Adrenal gland (tissue), 9 donors: ENCODE measurements at regions not wholly inside any gene's neighbourhood (a gene's known extent, or its start where the extent isn't known, plus 50 kb on each side); places are given as distances from the start of the nearest gene placed in this dataset.

ENCODE experiments used
- DNase-seq, 7 donors: peaks; one replicate each; pipeline ENCODE4 v3.0.0-alpha.2; 2019 to 2020
- H3K27ac ChIP-seq, 5 donors: fragments of 200-600 bp; sonication (generic) in 4 of 5; 1 replicate in 3 of 5; 2 replicates in 2 of 5; pipeline versions ENCODE4 v1.5.1 to v1.8.0; 2016 to 2020; ENCODE audit warnings: mild to moderate bottlenecking in 1 of 5
- H3K27me3 ChIP-seq: fragments of 200-600 bp; 2 replicates; pipeline ENCODE4 v1.8.0; 2021
- H3K36me3 ChIP-seq, 2 donors: fragments of 200-600 bp; replicated peaks in 1 of 2; 1 replicate in 1 of 2; 2 replicates in 1 of 2; pipeline versions ENCODE4 v1.5.1 to v1.8.0; 2018 to 2022
- H3K4me1 ChIP-seq, 2 donors: fragments of 200-600 bp; replicated peaks in 1 of 2; 1 replicate in 1 of 2; 2 replicates in 1 of 2; pipeline versions ENCODE4 v1.5.1 to v1.8.0; 2018 to 2021
- H3K4me3 ChIP-seq, 4 donors: fragments of 200-600 bp; sonication (generic) in 3 of 4; one replicate each; pipeline ENCODE4 v1.5.1; 2016 to 2018
- H3K9me3 ChIP-seq, 3 donors: fragments of 200-600 bp; sonication (generic) in 1 of 3; replicated peaks in 1 of 3; 1 replicate in 2 of 3; 2 replicates in 1 of 3; pipeline versions ENCODE4 v1.5.1 to v1.8.0; 2016 to 2021
- POLR2A ChIP-seq, 2 donors: fragments of 450-650 bp; IDR thresholded peaks; one replicate each; pipeline ENCODE4 v1.6.1; 2017; ENCODE audit warnings: antibody characterized with exemption in 2 of 2, mild to moderate bottlenecking in 2 of 2, moderate library complexity in 1 of 2
- WGBS, 4 donors: extraction: QIAGEN DNeasy Blood & Tissue Kit in 2 of 4; methylation state at CpG; one replicate each; pipeline versions ENCODE4 v1.1.5 to v1.1.7; 2013 to 2017; 5-methylcytosine and 5-hydroxymethylcytosine counted together
- intact Hi-C, 2 donors: fragments of 100-400 bp; cut with DNase I; formaldehyde crosslinking; loops; one replicate each; pipeline versions ENCODE4 v1.14.1 to v1.15.0; 2022 to 2023
- TF ChIP-seq, protein P1 (sequence below), 6 experiments: fragments of 450-650 bp in 4 of 6; fragments of 200-600 bp in 2 of 6; sonication (generic) in 1 of 6; IDR thresholded peaks; 1 replicate in 5 of 6; 2 replicates in 1 of 6; pipeline versions ENCODE4 v1.5.1 to v1.8.0; 2016 to 2021; ENCODE audit warnings: antibody characterized with exemption in 6 of 6, mild to moderate bottlenecking in 2 of 6, moderate library complexity in 1 of 6
- donor health status: healthy with polysubstance abuse.
- donor health status: Bipolar disorder and iron deficiency.
- donor health status: DM: yes; HTN: yes; CAD: no.
- donor health status: DM: no; HTN: no; CAD: no.
- donor health status: DM: no; HTN: no; CAD: no.

DNA sequence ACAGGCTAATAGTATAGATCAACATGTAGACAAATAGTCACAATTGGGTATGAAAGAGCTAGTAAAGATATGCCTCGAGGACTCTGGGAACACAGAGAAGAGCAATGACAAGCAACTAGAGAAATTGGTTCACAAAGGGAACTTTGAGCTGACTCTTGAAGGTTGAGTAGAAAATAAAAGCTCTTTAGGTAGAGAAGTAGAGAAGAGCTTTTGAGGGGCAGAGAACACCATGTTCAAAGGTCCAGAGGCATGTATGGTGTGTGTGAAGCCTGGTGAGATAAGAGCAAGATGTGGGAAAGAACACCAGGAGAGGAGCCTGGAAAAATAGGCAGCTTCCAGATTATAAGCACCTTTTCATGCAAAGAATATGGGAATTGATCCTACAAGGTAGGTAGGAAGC lies 109.7 kb upstream of the MAGI3 start:
- H3K9me3 ChIP-seq: no peaks in the 10 kb centered on the region
- intact Hi-C loops: no loop called here
- 79 to 91% (median 87%) methylated on average over 1 of the region's 1 CpG for WGBS, 4 donors
- H3K4me1 ChIP-seq: no peaks in the 10 kb centered on the region
- no peak overlapping the region for H3K27ac ChIP-seq
- H3K4me3 ChIP-seq: no peak overlapping the region
- no peak for DNase-seq
- no peaks in the 10 kb centered on the region for H3K36me3 ChIP-seq
- TF ChIP-seq, protein P1, sequence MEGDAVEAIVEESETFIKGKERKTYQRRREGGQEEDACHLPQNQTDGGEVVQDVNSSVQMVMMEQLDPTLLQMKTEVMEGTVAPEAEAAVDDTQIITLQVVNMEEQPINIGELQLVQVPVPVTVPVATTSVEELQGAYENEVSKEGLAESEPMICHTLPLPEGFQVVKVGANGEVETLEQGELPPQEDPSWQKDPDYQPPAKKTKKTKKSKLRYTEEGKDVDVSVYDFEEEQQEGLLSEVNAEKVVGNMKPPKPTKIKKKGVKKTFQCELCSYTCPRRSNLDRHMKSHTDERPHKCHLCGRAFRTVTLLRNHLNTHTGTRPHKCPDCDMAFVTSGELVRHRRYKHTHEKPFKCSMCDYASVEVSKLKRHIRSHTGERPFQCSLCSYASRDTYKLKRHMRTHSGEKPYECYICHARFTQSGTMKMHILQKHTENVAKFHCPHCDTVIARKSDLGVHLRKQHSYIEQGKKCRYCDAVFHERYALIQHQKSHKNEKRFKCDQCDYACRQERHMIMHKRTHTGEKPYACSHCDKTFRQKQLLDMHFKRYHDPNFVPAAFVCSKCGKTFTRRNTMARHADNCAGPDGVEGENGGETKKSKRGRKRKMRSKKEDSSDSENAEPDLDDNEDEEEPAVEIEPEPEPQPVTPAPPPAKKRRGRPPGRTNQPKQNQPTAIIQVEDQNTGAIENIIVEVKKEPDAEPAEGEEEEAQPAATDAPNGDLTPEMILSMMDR (IDR thresholded peaks at IDR 0.05): no peak
- H3K27me3 ChIP-seq: no peaks in the 10 kb centered on the region

- H3K27ac ChIP-seq: no peak overlapping the region
- H3K9me3 ChIP-seq: no peaks in the 10 kb centered on the region
- peak in 1 of 7 donors; percentile 56 for DNase-seq
- intact Hi-C loops: no loop called here
- H3K36me3 ChIP-seq: no peaks in the 10 kb centered on the region
- H3K4me1 ChIP-seq: no peaks in the 10 kb centered on the region
- no peaks in the 10 kb centered on the region for H3K27me3 ChIP-seq
- H3K4me3 ChIP-seq: no peak overlapping the region
- TF ChIP-seq, protein P1 (IDR thresholded peaks at IDR 0.05): no peak
- TF ChIP-seq POLR2A (IDR thresholded peaks at IDR 0.05): no peak
Observed at GRCh38 chr1:113281550-113281949, 108.8 kb upstream of the MAGI3 start.

GRCh38 chr1:113282008-113282892 lies 108.1 kb upstream of the MAGI3 start:
- Histone ChIP-seq H3K36me3 (no peaks in the 10 kb centered on the region), H3K4me1 (no peaks in the 10 kb centered on the region), H3K27me3 (no peaks in the 10 kb centered on the region), H3K4me3 (no peak overlapping the region), H3K27ac (no peak overlapping the region), H3K9me3 (no peaks in the 10 kb centered on the region)
- no peak for TF ChIP-seq POLR2A (IDR thresholded peaks at IDR 0.05)
- TF ChIP-seq, protein P1 (IDR thresholded peaks at IDR 0.05): no peak
- WGBS, 4 donors: 59 to 73% (median 66%) methylated on average over 3 of the region's 3 CpGs
- no peak for DNase-seq
- intact Hi-C loops: no loop called here

DNA sequence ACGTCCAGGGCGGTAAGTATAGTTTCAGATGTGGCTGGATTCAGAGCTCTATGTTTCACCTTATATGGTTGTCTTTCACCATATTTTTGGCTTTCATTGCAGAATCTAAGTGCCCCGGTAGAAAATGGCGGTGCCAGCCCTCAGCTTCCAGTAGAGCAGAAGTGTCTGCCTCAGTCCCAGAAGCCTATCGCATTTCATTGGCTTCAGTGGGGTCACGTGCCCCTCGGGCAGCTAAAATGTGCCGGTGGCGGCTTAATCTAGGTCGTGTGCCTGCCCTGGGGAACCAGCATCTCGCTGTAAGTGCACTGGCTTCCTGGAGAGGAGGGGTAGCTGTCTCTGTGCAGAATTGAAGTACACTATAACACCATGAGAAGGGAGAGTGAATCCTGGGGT lies 107.4 kb upstream of the MAGI3 start:
- intact Hi-C loops: no loop called here
- H3K4me3 ChIP-seq: no peak overlapping the region
- WGBS, 4 donors: 84 to 88% (median 86%) methylated on average over 11 of the region's 11 CpGs

More for the DNA sequence above, 107.4 kb upstream of the MAGI3 start:
- H3K27ac ChIP-seq: no peak overlapping the region
- no peaks in the 10 kb centered on the region for H3K4me1 ChIP-seq
- no peak for TF ChIP-seq POLR2A (IDR thresholded peaks at IDR 0.05)
- TF ChIP-seq, protein P1 (IDR thresholded peaks at IDR 0.05): no peak
- DNase-seq: no peak
- no peaks in the 10 kb centered on the region for H3K36me3 ChIP-seq
- H3K27me3 ChIP-seq: no peaks in the 10 kb centered on the region
- no peaks in the 10 kb centered on the region for H3K9me3 ChIP-seq
